ENCODE measurements at regions not wholly inside any gene's neighbourhood (a gene's known extent, or its start where the extent isn't known, plus 50 kb on each side); places are given as distances from the start of the nearest gene placed in this dataset.
"Not testable (repeated sequence)": the region's sequence is repeated elsewhere in the genome, so short reads cannot be mapped to it uniquely, and the experiment has no call there.

- DNase-seq (ENCODE audit: low read depth in 3 of 3, low spot score in 2 of 3) = peak in 1 of 3 donors; percentile 7
These were observed 420.6 kb upstream of the UBE2E3 start for GRCh38 chr2:180559771-180560170.

- DNase-seq (ENCODE audit: low read depth in 3 of 3, low spot score in 2 of 3) = no peak
These were observed 421.4 kb upstream of the UBE2E3 start for GRCh38 chr2:180559038-180559437.

- DNase-seq (ENCODE audit: low read depth in 3 of 3, low spot score in 2 of 3) = no peak
These were observed 424.9 kb upstream of the UBE2E3 start for GRCh38 chr2:180555391-180555965.

- DNase-seq (ENCODE audit: low read depth in 3 of 3, low spot score in 2 of 3) = no peak
These were observed 426.1 kb upstream of the UBE2E3 start for GRCh38 chr2:180554330-180554729.

- no peak for DNase-seq (ENCODE audit: low read depth in 3 of 3, low spot score in 2 of 3)
These were observed 427.2 kb upstream of the UBE2E3 start for GRCh38 chr2:180553094-180553715.

- no peak for DNase-seq (ENCODE audit: low read depth in 3 of 3, low spot score in 2 of 3)
These were observed 437.9 kb upstream of the UBE2E3 start for GRCh38 chr2:180542511-180542910.

GRCh38 chr2:180540761-180541160, 439.6 kb upstream of the UBE2E3 start:
- DNase-seq (ENCODE audit: low read depth in 3 of 3, low spot score in 2 of 3) = no peak

GRCh38 chr2:180539541-180539940, 440.9 kb upstream of the UBE2E3 start:
- DNase-seq (ENCODE audit: low read depth in 3 of 3, low spot score in 2 of 3) = no peak

- DNase-seq (ENCODE audit: low read depth in 3 of 3, low spot score in 2 of 3) = no peak
These were observed 445.1 kb upstream of the UBE2E3 start for GRCh38 chr2:180535289-180535688.

GRCh38 chr2:180531787-180532186, 448.6 kb upstream of the UBE2E3 start:
- DNase-seq (ENCODE audit: low read depth in 3 of 3, low spot score in 2 of 3) = not testable (repeated sequence)

- no peak for DNase-seq (ENCODE audit: low read depth in 3 of 3, low spot score in 2 of 3)
These were observed 455.9 kb upstream of the UBE2E3 start for GRCh38 chr2:180524499-180524898.

GRCh38 chr2:180523621-180524340, 456.6 kb upstream of the UBE2E3 start:
- DNase-seq (ENCODE audit: low read depth in 3 of 3, low spot score in 2 of 3) = no peak

GRCh38 chr2:180520921-180521581, 459.4 kb upstream of the UBE2E3 start:
- DNase-seq (ENCODE audit: low read depth in 3 of 3, low spot score in 2 of 3) = no peak

- no peak for DNase-seq (ENCODE audit: low read depth in 3 of 3, low spot score in 2 of 3)
These were observed 460.2 kb upstream of the UBE2E3 start for GRCh38 chr2:180520206-180520605.

GRCh38 chr2:180519276-180519675, 461.1 kb upstream of the UBE2E3 start:
- no peak for DNase-seq (ENCODE audit: low read depth in 3 of 3, low spot score in 2 of 3)

- DNase-seq (ENCODE audit: low read depth in 3 of 3, low spot score in 2 of 3) = no peak
These were observed 464.2 kb upstream of the UBE2E3 start for GRCh38 chr2:180516232-180516631.

GRCh38 chr2:180513389-180513788, 467.0 kb upstream of the UBE2E3 start:
- DNase-seq (ENCODE audit: low read depth in 3 of 3, low spot score in 2 of 3) = no peak

- no peak for DNase-seq (ENCODE audit: low read depth in 3 of 3, low spot score in 2 of 3)
These were observed 471.9 kb upstream of the UBE2E3 start for GRCh38 chr2:180508458-180508857.

- no peak for DNase-seq (ENCODE audit: low read depth in 3 of 3, low spot score in 2 of 3)
These were observed 473.4 kb upstream of the UBE2E3 start for GRCh38 chr2:180507028-180507427.

GRCh38 chr2:180505203-180505602, 475.2 kb upstream of the UBE2E3 start:
- no peak for DNase-seq (ENCODE audit: low read depth in 3 of 3, low spot score in 2 of 3)

GRCh38 chr2:180497621-180498152, 482.7 kb upstream of the UBE2E3 start:
- DNase-seq (ENCODE audit: low read depth in 3 of 3, low spot score in 2 of 3) = no peak

Data from right renal cortex interstitium (tissue), 3 donors.